Thyroid gland (tissue), 4 donors: ENCODE measurements at regions not wholly inside any gene's neighbourhood (a gene's known extent, or its start where the extent isn't known, plus 50 kb on each side); places are given as distances from the start of the nearest gene placed in this dataset.

Source experiments
- POLR2A ChIP-seq, 2 donors: fragments of 450-650 bp; IDR thresholded peaks; one replicate each; pipeline ENCODE4 v1.6.1; 2017; ENCODE audit warnings: antibody characterized with exemption in 2 of 2, mild to moderate bottlenecking in 2 of 2, moderate library complexity in 1 of 2
- TF ChIP-seq, protein P1 (sequence below), 6 experiments: fragments of 200-600 bp in 3 of 6; fragments of 450-650 bp in 3 of 6; sonication (generic) in 3 of 6; IDR thresholded peaks; one replicate each; pipeline ENCODE4 v1.5.1; 2016 to 2019; ENCODE audit warnings: antibody characterized with exemption in 6 of 6, mild to moderate bottlenecking in 2 of 6, inconsistent platforms in 1 of 6, moderate library complexity in 1 of 6

DNA sequence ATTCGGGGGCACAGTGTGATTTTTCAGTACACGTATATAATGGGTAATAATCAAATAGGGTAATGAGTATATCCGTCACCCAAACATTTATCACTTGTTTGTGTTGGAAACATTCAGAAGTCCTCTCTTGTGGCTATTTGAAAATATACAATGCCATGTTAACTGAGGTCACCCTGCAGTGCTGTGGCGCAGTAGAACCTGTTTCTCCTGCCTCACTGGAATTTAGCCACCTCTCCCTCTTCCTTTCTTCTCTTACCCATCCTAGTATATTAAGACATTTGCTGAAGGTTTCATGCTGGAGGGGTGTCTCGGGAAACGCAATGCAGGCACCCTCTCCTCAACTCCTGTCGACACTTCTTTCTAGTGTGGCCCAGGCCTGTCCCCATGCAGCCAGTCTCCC lies 425.3 kb upstream of the MKI67 start:
- TF ChIP-seq, protein P1, sequence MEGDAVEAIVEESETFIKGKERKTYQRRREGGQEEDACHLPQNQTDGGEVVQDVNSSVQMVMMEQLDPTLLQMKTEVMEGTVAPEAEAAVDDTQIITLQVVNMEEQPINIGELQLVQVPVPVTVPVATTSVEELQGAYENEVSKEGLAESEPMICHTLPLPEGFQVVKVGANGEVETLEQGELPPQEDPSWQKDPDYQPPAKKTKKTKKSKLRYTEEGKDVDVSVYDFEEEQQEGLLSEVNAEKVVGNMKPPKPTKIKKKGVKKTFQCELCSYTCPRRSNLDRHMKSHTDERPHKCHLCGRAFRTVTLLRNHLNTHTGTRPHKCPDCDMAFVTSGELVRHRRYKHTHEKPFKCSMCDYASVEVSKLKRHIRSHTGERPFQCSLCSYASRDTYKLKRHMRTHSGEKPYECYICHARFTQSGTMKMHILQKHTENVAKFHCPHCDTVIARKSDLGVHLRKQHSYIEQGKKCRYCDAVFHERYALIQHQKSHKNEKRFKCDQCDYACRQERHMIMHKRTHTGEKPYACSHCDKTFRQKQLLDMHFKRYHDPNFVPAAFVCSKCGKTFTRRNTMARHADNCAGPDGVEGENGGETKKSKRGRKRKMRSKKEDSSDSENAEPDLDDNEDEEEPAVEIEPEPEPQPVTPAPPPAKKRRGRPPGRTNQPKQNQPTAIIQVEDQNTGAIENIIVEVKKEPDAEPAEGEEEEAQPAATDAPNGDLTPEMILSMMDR (IDR thresholded peaks at IDR 0.05) = no peak
- TF ChIP-seq POLR2A (IDR thresholded peaks at IDR 0.05) = no peak
